GM12878 (cell line): ENCODE measurements at regions not wholly inside any gene's neighbourhood (a gene's known extent, or its start where the extent isn't known, plus 50 kb on each side); places are given as distances from the start of the nearest gene placed in this dataset.

ENCODE experiments used
- ATAC-seq: fragments of 200-7000 bp; cut with Tn5 transposase; 3 replicates; pipeline ENCODE4 v1.9.1; 2020; ENCODE audit warnings: mild to moderate bottlenecking, moderate library complexity
- BruUV-seq: library from RNA; stranded (reverse); fragments of 400-500 nt; replicated peaks from 2 replicates; lab custom pipeline; 2021; lab: Mats Ljungman, UMichigan
- CTCF ChIA-PET: fragments of 300-600 bp; sonication (Branson Sonifier 250); formaldehyde crosslinking; extraction: SDS; loops from one replicate; lab custom pipeline; 2021; ENCODE audit warnings: inconsistent platforms; lab: Yijun Ruan, JAX
- POLR2A ChIA-PET: fragments of 350-600 bp; formaldehyde crosslinking; extraction: SDS; loops from one replicate; lab custom pipeline; 2021; ENCODE audit warnings: inconsistent platforms; lab: Charles Lee
- RAD21 ChIA-PET: fragments of 300-600 bp; sonication (Branson Sonifier 250); formaldehyde crosslinking; loops from one replicate; lab custom pipeline; 2023; ENCODE audit warnings: antibody characterized with exemption; ENCODE audit not compliant: unreplicated experiment; lab: Charles Lee
- SMC1A ChIA-PET: fragments of 300-600 bp; sonication (Branson Sonifier 250); formaldehyde crosslinking; loops from one replicate; lab custom pipeline; 2023; ENCODE audit not compliant: unreplicated experiment, uncharacterized antibody; lab: Charles Lee
- DNase-seq: peaks from one replicate; pipeline ENCODE4 v3.0.0-alpha.2; 2011; ENCODE audit warnings: low read depth, low spot score
- FAIRE-seq: peaks from 3 replicates; lab custom pipeline; 2011; peaks lifted over from hg19 to GRCh38; lab: Jason Lieb, UNC
- H2AFZ ChIP-seq: 2 replicates; pipeline ENCODE4 v1.6.0; 2011; ENCODE audit warnings: low read depth, low read length, control low read depth; ENCODE audit not compliant: control insufficient read depth
- H3K27ac ChIP-seq: 2 replicates; pipeline ENCODE4 v1.5.1; 2011; ENCODE audit warnings: control low read depth; ENCODE audit not compliant: control insufficient read depth, insufficient read depth
- H3K27me3 ChIP-seq, 2 experiments: replicated peaks in 1 of 2; 2 replicates each; pipeline versions ENCODE4 v1.6.0 to v1.6.1; 2011; ENCODE audit warnings: low read length in 1 of 2; ENCODE audit not compliant: control insufficient read depth in 2 of 2, insufficient read depth in 2 of 2
- H3K36me3 ChIP-seq, 2 experiments: 2 replicates each; pipeline ENCODE4 v1.5.1; 2011; ENCODE audit warnings: low read length in 1 of 2; ENCODE audit not compliant: control insufficient read depth in 2 of 2, insufficient read depth in 2 of 2
- H3K4me1 ChIP-seq: 2 replicates; pipeline ENCODE4 v1.6.1; 2011; ENCODE audit warnings: mild to moderate bottlenecking, low read length, moderate library complexity, mixed read lengths; ENCODE audit not compliant: control insufficient read depth, insufficient read depth
- H3K4me2 ChIP-seq: 2 replicates; pipeline ENCODE4 v1.6.0; 2011; ENCODE audit warnings: control low read depth; ENCODE audit not compliant: control insufficient read depth, insufficient read depth
- H3K4me3 ChIP-seq: fragments of 200-600 bp; sonication (generic); 2 replicates; pipeline ENCODE4 v1.5.1; 2016
- H3K79me2 ChIP-seq: 2 replicates; pipeline ENCODE4 v1.6.0; 2011; ENCODE audit warnings: low read length; ENCODE audit not compliant: control insufficient read depth, insufficient read depth
- H3K9ac ChIP-seq: 2 replicates; pipeline ENCODE4 v1.8.0; 2011; ENCODE audit warnings: low read length, control low read depth, mixed read lengths; ENCODE audit not compliant: control insufficient read depth, insufficient read depth
- H3K9me3 ChIP-seq: replicated peaks from 3 replicates; pipeline ENCODE4 v1.5.1; 2011; ENCODE audit warnings: mild to moderate bottlenecking, low read length; ENCODE audit not compliant: control insufficient read depth, insufficient read depth
- H4K20me1 ChIP-seq: 2 replicates; pipeline ENCODE4 v1.6.0; 2011; ENCODE audit not compliant: control insufficient read depth, insufficient read depth
- BHLHE40 ChIP-seq, 2 experiments: fragments of 450-650 bp in 1 of 2; IDR thresholded peaks; 2 replicates each; pipeline ENCODE4 v1.6.1; 2011 to 2017; ENCODE audit warnings: low read depth in 2 of 2, borderline replicate concordance in 1 of 2, improper control_type of control experiment in 1 of 2, low read length in 1 of 2, mild to moderate bottlenecking in 1 of 2
- GATAD2B ChIP-seq: fragments of 450-650 bp; conservative IDR thresholded peaks from 2 replicates; pipeline ENCODE4 v1.6.1; 2017; ENCODE audit warnings: low read depth, mild to moderate bottlenecking, moderate library complexity
- HDGF ChIP-seq: fragments of 450-650 bp; IDR thresholded peaks from 2 replicates; pipeline ENCODE4 v1.6.1; 2016; ENCODE audit warnings: antibody characterized with exemption
- MXI1 ChIP-seq: fragments of 150-350 bp; IDR thresholded peaks from 2 replicates; pipeline ENCODE4 v1.6.1; 2011; ENCODE audit warnings: low read depth, mild to moderate bottlenecking, inconsistent platforms, low read length, improper control_type of control experiment
- NR2F1 ChIP-seq: fragments of 450-650 bp; conservative IDR thresholded peaks from 2 replicates; pipeline ENCODE4 v1.6.1; 2017; ENCODE audit warnings: mild to moderate bottlenecking
- NRF1 ChIP-seq: conservative IDR thresholded peaks from 2 replicates; pipeline ENCODE4 v1.6.1; 2011; ENCODE audit warnings: mild to moderate bottlenecking, low read depth, low read length, improper control_type of control experiment
- POLR2AphosphoS2 ChIP-seq: IDR thresholded peaks from 2 replicates; pipeline ENCODE4 v1.6.1; 2011; ENCODE audit warnings: low read depth, mild to moderate bottlenecking, low read length, improper control_type of control experiment, moderate library complexity
- TBL1XR1 ChIP-seq: IDR thresholded peaks from 2 replicates; pipeline ENCODE4 v1.6.1; 2012; ENCODE audit warnings: low read depth, low read length, improper control_type of control experiment
- USF1 ChIP-seq: IDR thresholded peaks from 2 replicates; pipeline ENCODE4 v1.6.1; 2011; ENCODE audit warnings: borderline replicate concordance, low read depth, mild to moderate bottlenecking, moderate library complexity, mixed read lengths, low read length; ENCODE audit not compliant: insufficient read depth; ENCODE audit errors: extremely low read length
- ZNF207 ChIP-seq: fragments of 450-650 bp; IDR thresholded peaks from 2 replicates; pipeline ENCODE4 v1.6.1; 2014; ENCODE audit warnings: antibody characterized with exemption, mild to moderate bottlenecking, borderline replicate concordance
- ZNF622 ChIP-seq: fragments of 450-650 bp; IDR thresholded peaks from 2 replicates; pipeline ENCODE4 v1.6.1; 2017; ENCODE audit warnings: mild to moderate bottlenecking, inconsistent platforms
- in situ Hi-C: fragments of 300-500 bp; cut with MboI; formaldehyde crosslinking; loops from 9 replicates; pipeline ENCODE4 v1.14.3; 2018; ENCODE audit warnings: mixed read lengths
- intact Hi-C: fragments of 100-400 bp; cut with micrococcal nuclease; formaldehyde crosslinking; loops from one replicate; pipeline ENCODE4 v1.14.2; 2022; ENCODE audit not compliant: unreplicated experiment
- TF ChIP-seq, protein P1 (sequence below): fragments of 150-350 bp; IDR thresholded peaks from 2 replicates; pipeline ENCODE4 v1.6.1; 2016; ENCODE audit warnings: low read depth, low read length

GRCh38 chr4:29559286-29559685 lies 1160.9 kb upstream of the PCDH7 start:
- Histone ChIP-seq H3K36me3 (no peaks in the 10 kb centered on the region), H4K20me1 (no peaks in the 10 kb centered on the region), H3K79me2 (no peaks in the 10 kb centered on the region), H3K9me3 (no peaks in the 10 kb centered on the region), H3K4me3 (no peak overlapping the region), H3K4me1 (no peaks in the 10 kb centered on the region), H3K9ac (no peak overlapping the region), H3K27ac (no peak overlapping the region), H3K4me2 (no peak overlapping the region), H3K27me3 (no peaks in the 10 kb centered on the region), H2AFZ (no peak overlapping the region)
- RAD21 ChIA-PET, result no interaction called here
- no TSS peak for BruUV-seq
- DNase-seq (no peak), FAIRE-seq (no peak), ATAC-seq (no peak)
- POLR2A ChIA-PET, result no interaction called here
- in situ Hi-C loops, result no loop called here
- no peak for TF ChIP-seq ZNF622
- no peak for TF ChIP-seq NR2F1
- TF ChIP-seq NRF1, result no peak
- TF ChIP-seq BHLHE40 (IDR thresholded peaks at IDR 0.05; ENCODE audit: borderline replicate concordance in 1 of 2, low read depth in 2 of 2, low read length in 1 of 2), result no peak
- TF ChIP-seq, protein P1, sequence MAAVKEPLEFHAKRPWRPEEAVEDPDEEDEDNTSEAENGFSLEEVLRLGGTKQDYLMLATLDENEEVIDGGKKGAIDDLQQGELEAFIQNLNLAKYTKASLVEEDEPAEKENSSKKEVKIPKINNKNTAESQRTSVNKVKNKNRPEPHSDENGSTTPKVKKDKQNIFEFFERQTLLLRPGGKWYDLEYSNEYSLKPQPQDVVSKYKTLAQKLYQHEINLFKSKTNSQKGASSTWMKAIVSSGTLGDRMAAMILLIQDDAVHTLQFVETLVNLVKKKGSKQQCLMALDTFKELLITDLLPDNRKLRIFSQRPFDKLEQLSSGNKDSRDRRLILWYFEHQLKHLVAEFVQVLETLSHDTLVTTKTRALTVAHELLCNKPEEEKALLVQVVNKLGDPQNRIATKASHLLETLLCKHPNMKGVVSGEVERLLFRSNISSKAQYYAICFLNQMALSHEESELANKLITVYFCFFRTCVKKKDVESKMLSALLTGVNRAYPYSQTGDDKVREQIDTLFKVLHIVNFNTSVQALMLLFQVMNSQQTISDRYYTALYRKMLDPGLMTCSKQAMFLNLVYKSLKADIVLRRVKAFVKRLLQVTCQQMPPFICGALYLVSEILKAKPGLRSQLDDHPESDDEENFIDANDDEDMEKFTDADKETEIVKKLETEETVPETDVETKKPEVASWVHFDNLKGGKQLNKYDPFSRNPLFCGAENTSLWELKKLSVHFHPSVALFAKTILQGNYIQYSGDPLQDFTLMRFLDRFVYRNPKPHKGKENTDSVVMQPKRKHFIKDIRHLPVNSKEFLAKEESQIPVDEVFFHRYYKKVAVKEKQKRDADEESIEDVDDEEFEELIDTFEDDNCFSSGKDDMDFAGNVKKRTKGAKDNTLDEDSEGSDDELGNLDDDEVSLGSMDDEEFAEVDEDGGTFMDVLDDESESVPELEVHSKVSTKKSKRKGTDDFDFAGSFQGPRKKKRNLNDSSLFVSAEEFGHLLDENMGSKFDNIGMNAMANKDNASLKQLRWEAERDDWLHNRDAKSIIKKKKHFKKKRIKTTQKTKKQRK, result no peak
- TF ChIP-seq POLR2AphosphoS2, result no peak
- TF ChIP-seq HDGF, result no peak
- no peak for TF ChIP-seq ZNF207
- TF ChIP-seq USF1, result no peak
- no peak for TF ChIP-seq TBL1XR1
- TF ChIP-seq MXI1, result no peak
- no peak for TF ChIP-seq GATAD2B
- intact Hi-C loops, result no loop called here
- CTCF ChIA-PET, result no interaction called here
- SMC1A ChIA-PET, result no interaction called here
